IPS DF 19.7 (cell line): ENCODE measurements at regions not wholly inside any gene's neighbourhood (a gene's known extent, or its start where the extent isn't known, plus 50 kb on each side); places are given as distances from the start of the nearest gene placed in this dataset.

Experiments
- DNase-seq: peaks from one replicate; pipeline ENCODE4 v3.0.0-alpha.2; 2013; ENCODE audit warnings: low read depth, low spot score

- no peak for DNase-seq
Measured at GRCh38 chr7:41878309-41879295, 175.7 kb upstream of the INHBA start.

DNA sequence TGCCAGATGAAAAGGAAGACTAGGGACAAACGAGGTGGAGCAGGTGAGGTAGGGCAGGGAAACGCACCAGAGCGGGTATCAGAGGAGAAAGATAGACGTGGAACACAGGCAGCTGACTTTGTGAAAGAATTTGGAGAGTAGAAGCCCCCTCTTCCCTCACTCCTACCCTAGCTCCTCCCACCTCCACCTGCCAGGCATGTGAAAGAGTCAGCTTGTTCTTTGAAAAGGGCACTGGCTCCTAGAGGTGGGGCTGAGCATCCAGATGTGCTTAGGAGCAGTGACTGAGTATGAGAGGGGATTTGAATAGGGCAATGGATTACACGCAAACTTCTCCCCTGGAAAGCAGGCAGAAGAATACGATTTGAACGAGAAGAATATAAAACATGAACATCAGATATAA lies 174.2 kb upstream of the INHBA start:
- no peak for DNase-seq

- DNase-seq: no peak
Measured at GRCh38 chr7:41875513-41875912, 172.6 kb upstream of the INHBA start.

GRCh38 chr7:41874201-41874785 lies 171.4 kb upstream of the INHBA start:
- DNase-seq: no peak

DNA sequence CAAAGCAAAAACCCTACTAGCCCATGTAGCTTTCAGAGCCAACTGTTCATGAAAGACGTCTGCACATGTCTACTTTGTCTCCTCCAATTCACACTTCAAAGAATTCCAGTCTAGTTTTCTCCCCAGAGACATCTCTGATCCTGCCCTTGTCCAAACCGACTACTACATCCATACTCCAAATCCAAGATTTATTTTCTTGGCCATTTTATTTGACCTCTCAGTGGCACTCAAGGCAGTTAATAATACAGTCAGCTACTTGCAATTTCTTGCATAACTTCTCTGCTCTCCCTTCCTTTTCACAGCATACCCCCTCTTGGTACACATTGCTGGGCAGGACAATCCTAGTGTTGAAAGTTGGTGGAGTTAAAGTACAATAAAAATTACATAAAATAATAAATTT lies 170.9 kb upstream of the INHBA start:
- no peak for DNase-seq

GRCh38 chr7:41872966-41873365 lies 170.1 kb upstream of the INHBA start:
- no peak for DNase-seq

DNA sequence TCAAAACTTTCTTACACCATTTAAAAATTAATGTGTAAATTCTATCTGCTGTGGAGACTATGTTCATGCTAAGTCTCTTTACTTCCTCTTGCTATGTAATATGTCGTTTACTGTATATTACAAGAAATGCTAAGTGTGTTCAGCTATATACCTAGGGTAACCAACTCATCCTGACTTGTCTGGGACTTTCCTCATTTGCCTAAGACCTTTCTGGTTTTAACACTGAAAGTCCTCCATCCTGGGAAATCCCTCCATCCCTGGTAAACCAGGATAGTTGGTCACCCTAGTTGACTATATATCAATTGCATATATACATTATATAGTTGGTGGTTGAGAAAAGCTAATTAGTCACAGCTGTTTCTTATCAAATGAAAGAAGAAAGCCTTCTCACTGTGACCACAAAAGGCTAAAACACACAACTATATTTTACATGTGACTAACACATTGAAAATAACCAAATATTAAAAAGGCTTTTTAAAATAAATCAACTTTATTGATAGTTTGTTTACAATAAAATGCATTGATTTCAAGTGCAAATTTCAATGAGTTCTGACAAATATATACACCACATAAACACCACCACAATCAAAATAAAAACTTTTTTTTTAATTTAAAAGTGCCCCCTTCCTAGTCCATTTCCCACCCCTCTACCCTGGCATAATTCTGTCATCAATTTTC lies 167.7 kb upstream of the INHBA start:
- DNase-seq: no peak

GRCh38 chr7:41869997-41870396 lies 167.1 kb upstream of the INHBA start:
- DNase-seq: no peak

DNA sequence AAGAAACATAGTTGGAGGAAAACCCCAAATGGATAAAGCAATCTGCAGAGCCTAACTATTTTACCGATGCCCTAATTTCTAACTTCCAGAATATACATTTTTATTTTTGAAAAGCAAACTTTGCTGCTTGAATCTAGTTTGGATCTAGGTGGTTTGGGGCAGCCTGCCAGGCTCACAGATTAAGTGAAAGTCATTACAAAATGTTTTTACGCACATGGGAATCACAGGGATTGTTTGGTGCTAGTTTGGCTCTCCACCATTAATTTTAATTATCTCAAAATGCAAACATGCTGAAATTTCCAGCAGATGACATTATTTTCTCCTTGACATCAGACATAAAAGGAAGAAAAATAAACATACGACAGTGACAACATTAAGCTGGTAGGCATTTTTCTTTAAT lies 166.7 kb upstream of the INHBA start:
- DNase-seq: no peak

- no peak for DNase-seq
Measured at GRCh38 chr7:41869091-41869490, 166.2 kb upstream of the INHBA start.

DNA sequence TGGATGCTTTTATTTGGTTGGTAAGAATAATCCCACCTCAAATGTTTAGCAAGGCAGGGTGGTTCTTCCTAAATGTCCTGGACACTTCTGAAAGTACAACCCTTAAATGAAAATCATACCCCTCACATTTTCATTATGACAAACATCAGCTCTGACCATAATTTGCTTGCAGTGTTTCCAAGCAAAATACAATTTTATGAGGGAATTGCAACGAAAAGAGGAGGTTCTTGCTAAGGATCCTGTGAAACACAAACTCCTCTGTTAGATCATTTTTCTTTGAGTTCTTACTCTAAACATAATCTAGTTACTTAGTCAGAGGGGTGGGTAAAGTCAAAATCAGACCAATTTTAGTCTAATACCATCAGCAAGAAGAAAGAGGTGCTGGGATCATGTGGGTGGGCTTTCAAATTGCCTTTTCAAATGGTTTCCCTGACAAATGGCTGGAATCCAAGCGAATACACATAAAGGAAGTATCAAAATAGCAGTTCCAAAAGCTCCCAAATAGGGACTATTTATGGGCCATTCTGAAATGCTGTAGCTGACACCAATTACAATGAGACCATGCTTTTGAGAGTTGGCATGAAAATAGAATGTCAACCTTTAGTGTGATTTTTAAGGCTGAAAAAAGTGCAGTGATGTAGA lies 164.9 kb upstream of the INHBA start:
- DNase-seq: no peak

DNA sequence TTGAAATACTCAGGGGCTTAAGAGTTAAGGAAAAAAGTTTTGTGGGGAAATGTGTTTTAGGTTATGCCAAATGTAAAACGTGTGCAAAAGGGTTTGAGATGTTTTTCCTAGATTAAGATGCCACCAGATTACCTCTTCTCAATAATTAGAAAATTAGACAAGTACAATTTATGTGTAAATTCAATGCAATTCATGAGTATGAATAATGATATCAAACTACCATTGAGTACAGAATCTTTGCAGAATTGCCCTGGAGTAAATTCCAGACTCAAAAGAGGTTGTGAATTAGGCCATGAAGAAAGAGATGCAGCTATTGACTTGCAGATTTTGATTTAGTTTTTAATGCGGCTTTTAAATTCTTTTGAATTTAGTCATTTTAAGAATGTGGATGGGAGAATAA lies 159.4 kb upstream of the INHBA start:
- DNase-seq: no peak

DNA sequence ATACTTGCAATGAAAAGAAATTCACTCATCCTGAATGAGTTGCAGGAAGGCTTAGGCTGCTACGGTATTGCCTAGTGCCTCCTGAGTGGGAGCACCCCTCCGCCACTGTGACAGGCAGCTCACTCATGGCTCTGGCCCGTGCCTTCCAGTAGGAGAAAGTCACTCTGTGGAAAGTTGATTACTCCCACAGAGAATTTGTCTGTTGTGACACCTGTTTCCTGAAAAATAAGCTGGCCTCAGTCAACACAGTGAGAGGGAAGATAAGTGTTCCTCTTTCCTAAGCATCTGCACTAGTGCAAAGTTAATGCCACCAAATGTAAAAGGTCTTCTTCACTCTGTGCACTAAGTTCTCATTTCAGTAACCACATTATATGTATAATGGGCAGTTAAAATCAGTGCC lies 158.8 kb upstream of the INHBA start:
- DNase-seq: no peak

GRCh38 chr7:41858201-41858600 lies 155.3 kb upstream of the INHBA start:
- no peak for DNase-seq

DNA sequence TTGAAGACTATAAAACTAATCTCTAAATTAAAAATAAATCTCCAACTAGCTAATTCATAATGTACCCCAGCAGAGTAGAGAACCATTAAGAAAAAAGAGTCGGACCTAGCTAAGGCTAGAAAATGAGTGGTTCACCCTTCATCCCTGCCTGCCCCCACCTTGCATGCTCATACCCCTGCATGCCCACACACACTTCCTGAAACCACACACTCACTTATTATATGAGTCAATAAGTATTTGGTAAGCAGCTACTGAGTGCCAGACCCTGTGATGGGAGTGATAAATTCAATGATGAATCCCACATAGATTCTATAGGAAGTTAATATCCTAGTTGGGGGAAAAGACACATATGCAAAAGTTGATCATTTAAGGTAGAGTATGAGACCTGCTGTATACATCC lies 152.9 kb upstream of the INHBA start:
- DNase-seq: no peak

DNA sequence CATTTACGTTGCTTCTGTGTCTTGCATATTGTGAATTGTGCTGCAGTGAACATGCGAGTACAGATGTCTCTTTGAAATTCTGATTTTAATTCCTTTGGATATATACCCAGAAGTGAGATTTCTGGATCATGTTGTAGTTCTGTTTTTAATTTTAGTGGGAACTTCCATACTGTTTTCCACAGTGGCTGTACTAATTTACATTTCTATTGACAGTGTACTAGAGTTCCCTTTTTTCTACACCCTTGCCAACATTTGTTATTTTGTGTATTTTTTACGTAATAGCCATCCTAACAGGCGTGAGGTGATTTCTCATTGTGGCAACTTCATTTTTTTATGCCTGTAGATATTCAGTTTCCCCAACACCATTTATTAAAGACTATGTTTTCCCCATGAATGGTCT lies 144.7 kb upstream of the INHBA start:
- DNase-seq: no peak

GRCh38 chr7:41847151-41847550 lies 144.3 kb upstream of the INHBA start:
- no peak for DNase-seq

- DNase-seq: no peak
Measured at GRCh38 chr7:41842956-41843355, 140.1 kb upstream of the INHBA start.

DNA sequence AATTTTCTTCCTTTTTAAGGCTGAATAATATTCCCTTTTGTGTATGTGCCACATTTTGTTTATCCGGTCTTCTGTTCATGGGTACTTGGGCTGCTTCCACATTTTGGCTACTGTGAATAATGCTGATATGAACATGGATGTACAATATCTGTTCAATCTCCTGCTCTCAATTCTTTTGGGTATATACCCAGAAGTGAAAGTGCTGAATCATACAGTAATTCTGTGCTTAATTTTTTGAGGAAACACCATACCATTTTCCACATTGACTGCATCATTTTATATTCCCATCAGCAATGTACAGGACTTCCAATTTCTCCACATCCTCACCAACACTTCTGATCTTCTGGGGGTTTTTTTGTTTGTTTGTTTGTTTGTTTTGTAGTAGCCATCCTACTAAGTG lies 135.0 kb upstream of the INHBA start:
- DNase-seq: no peak

DNA sequence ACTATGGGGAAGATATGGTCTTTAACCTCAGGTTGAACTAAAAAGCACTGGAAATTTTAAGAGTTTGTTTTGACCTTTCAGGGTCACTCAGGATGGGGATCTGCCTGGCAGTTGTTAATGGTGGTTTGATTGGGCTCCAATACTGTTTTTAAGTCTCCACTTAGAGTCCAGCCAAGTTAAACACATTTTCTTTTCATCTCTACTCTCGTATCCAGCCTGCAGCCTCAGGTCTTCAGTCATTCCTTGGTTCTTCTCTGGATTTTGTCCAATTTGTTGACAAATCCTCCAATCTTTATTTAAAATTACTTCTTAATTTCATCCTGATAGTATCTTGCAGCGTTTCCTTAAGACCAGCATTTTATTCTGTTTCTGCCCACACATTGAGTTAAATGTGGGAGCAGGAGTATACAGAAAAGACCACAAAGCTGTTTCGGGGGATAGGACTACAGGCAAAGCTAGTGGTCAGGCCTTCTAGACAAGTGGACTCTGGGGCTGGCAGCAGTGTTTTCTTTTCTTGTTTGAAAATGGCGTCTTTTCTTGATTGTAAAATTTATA lies 133.2 kb upstream of the INHBA start:
- DNase-seq: no peak

- no peak for DNase-seq
Measured at GRCh38 chr7:41834805-41835694, 132.2 kb upstream of the INHBA start.
